Transverse colon (tissue), 4 donors: ENCODE measurements at regions not wholly inside any gene's neighbourhood (a gene's known extent, or its start where the extent isn't known, plus 50 kb on each side); places are given as distances from the start of the nearest gene placed in this dataset.

Experiments
- DNase-seq: peaks from one replicate; pipeline ENCODE4 v3.0.0-alpha.2; 2019
- H3K27ac ChIP-seq, 4 donors: fragments of 200-600 bp; sonication (generic); 2 replicates each; pipeline ENCODE4 v1.5.1; 2016 to 2018; ENCODE audit warnings: inconsistent platforms in 4 of 4
- H3K27me3 ChIP-seq: fragments of 200-600 bp; sonication (generic); 2 replicates; pipeline ENCODE4 v1.5.1; 2017; ENCODE audit warnings: inconsistent platforms
- H3K36me3 ChIP-seq, 4 donors: fragments of 200-600 bp; sonication (generic); 2 replicates each; pipeline ENCODE4 v1.5.1; 2017 to 2019; ENCODE audit warnings: inconsistent platforms in 4 of 4
- H3K4me1 ChIP-seq, 4 donors: fragments of 200-600 bp; sonication (generic); 2 replicates each; pipeline ENCODE4 v1.5.1; 2017 to 2020; ENCODE audit warnings: inconsistent platforms in 4 of 4
- H3K4me3 ChIP-seq, 4 donors: fragments of 200-600 bp; sonication (generic); 1 replicate in 1 of 4; 2 replicates in 3 of 4; pipeline versions ENCODE4 v1.5.1 to v1.6.1; 2017 to 2019; ENCODE audit warnings: inconsistent platforms in 4 of 4
- H3K9me3 ChIP-seq, 2 donors: fragments of 200-600 bp; sonication (generic); 2 replicates each; pipeline ENCODE4 v1.5.1; 2017 to 2019; ENCODE audit warnings: inconsistent platforms in 2 of 2
- EP300 ChIP-seq: sonication (generic); formaldehyde crosslinking; IDR thresholded peaks from one replicate; pipeline ENCODE4 v1.6.1; 2017; ENCODE audit warnings: antibody characterized with exemption, low read depth
- POLR2A ChIP-seq: fragments of 450-650 bp; IDR thresholded peaks from one replicate; pipeline ENCODE4 v1.6.1; 2016; ENCODE audit warnings: antibody characterized with exemption, mild to moderate bottlenecking, moderate library complexity
- POLR2AphosphoS5 ChIP-seq, 3 donors: sonication (generic); formaldehyde crosslinking; IDR thresholded peaks; one replicate each; pipeline ENCODE4 v1.6.1; 2016; ENCODE audit warnings: antibody characterized with exemption in 3 of 3
- WGBS, 2 donors: methylation state at CpG; one replicate each; pipeline ENCODE4 v1.1.5; 2018; ENCODE audit warnings: low coverage in 1 of 2; 5-methylcytosine and 5-hydroxymethylcytosine counted together
- in situ Hi-C, 4 donors: fragments of 200-750 bp; cut with MboI; loops; one replicate each; pipeline versions ENCODE4 v1.15.0 to v1.15.1; 2017; ENCODE audit warnings: low sequenced_read_pairs in 3 of 4, low pct_ligation_motif_present in 1 of 4, low pct_unique_long_range_greater_than_20kb in 1 of 4
- intact Hi-C: fragments of 100-400 bp; cut with DNase I; formaldehyde crosslinking; loops from one replicate; pipeline ENCODE4 v1.15.1; 2023; ENCODE audit warnings: low total_unique reads
- TF ChIP-seq, protein P1 (sequence below), 5 experiments: fragments of 200-600 bp in 3 of 5; fragments of 450-650 bp in 2 of 5; sonication (generic) in 3 of 5; IDR thresholded peaks; 1 replicate in 2 of 5; 2 replicates in 3 of 5; pipeline ENCODE4 v1.5.1; 2016 to 2017; ENCODE audit warnings: antibody characterized with exemption in 5 of 5, inconsistent platforms in 3 of 5, mild to moderate bottlenecking in 2 of 5, moderate library complexity in 1 of 5

GRCh38 chr10:28118985-28119628 is 120.2 kb upstream of the ODAD2 start:
- no peak for DNase-seq
- Histone ChIP-seq H3K9me3 (no peaks in the 10 kb centered on the region), H3K36me3 (peaks cover 0 to 15% (median 0%) of the 10 kb centered on the region in 4 donors), H3K4me3 (no peak overlapping the region), H3K4me1 (peaks cover 0 to 5% (median 0%) of the 10 kb centered on the region in 4 donors), H3K27me3 (no peaks in the 10 kb centered on the region), H3K27ac (no peak overlapping the region)
- WGBS, 2 donors, result 62 to 90% methylated on average over 1 of the region's 1 CpG
- TF ChIP-seq POLR2A (no peak), POLR2AphosphoS5 (IDR thresholded peaks at IDR 0.05) (no peak), EP300 (no peak)
- TF ChIP-seq, protein P1, sequence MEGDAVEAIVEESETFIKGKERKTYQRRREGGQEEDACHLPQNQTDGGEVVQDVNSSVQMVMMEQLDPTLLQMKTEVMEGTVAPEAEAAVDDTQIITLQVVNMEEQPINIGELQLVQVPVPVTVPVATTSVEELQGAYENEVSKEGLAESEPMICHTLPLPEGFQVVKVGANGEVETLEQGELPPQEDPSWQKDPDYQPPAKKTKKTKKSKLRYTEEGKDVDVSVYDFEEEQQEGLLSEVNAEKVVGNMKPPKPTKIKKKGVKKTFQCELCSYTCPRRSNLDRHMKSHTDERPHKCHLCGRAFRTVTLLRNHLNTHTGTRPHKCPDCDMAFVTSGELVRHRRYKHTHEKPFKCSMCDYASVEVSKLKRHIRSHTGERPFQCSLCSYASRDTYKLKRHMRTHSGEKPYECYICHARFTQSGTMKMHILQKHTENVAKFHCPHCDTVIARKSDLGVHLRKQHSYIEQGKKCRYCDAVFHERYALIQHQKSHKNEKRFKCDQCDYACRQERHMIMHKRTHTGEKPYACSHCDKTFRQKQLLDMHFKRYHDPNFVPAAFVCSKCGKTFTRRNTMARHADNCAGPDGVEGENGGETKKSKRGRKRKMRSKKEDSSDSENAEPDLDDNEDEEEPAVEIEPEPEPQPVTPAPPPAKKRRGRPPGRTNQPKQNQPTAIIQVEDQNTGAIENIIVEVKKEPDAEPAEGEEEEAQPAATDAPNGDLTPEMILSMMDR (IDR thresholded peaks at IDR 0.05), result no peak
- in situ Hi-C loops (no loop called here), intact Hi-C loops (no loop called here)

DNA sequence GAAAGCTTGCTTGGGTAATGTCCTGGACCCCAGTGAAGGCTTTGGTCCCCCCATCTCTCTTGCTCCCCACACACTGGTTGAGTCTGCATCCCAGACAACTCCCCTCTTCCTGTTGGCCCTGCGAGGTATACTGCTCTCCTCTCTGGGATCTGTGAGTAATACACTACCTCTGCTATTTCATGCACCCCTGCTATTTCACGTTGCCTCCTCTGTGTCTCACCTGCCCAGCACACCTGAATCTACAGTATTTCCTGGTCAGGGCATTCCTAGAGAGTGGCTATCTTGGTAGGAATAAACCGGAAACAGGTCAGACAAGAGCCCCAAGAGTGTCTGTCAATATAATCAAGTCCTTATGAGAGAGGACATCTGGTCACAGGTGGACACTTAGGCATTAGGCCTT is 114.3 kb upstream of the ODAD2 start:
- no peak for TF ChIP-seq POLR2A
- TF ChIP-seq POLR2AphosphoS5 (IDR thresholded peaks at IDR 0.05), result no peak
- TF ChIP-seq, protein P1 (IDR thresholded peaks at IDR 0.05), result no peak
- no peak overlapping the region for H3K4me3 ChIP-seq
- WGBS, 2 donors, result 62 to 80% methylated on average over 2 to 3 of the region's 3 CpGs
- H3K27me3 ChIP-seq, result no peaks in the 10 kb centered on the region
- H3K4me1 ChIP-seq, result no peaks in the 10 kb centered on the region
- H3K9me3 ChIP-seq, result no peaks in the 10 kb centered on the region
- no peaks in the 10 kb centered on the region for H3K36me3 ChIP-seq
- intact Hi-C loops (no loop called here), in situ Hi-C loops (no loop called here)
- no peak for DNase-seq
- H3K27ac ChIP-seq, result no peak overlapping the region

DNA sequence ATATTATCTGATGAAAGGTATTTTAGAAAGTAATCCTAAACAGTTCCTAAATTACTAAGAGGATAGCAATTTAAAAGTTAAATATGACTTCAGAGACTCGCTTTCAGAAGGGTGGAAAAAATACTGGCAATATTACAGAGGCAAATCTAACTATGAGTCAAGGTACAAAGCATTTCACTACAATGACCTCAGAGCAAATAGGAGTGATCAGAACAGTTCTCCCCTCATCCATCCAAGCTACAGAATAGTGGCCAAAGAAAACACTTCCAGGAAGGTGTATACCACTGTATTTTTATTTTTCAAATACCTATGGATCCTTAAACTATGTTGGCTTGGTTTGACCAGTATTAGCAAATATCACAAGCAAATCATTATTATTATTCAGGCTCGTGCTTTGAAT is 112.8 kb upstream of the ODAD2 start:
- intact Hi-C loops, result no loop called here
- Histone ChIP-seq H3K4me3 (no peak overlapping the region), H3K27ac (no peak overlapping the region), H3K27me3 (no peaks in the 10 kb centered on the region), H3K4me1 (no peaks in the 10 kb centered on the region), H3K9me3 (no peaks in the 10 kb centered on the region), H3K36me3 (no peaks in the 10 kb centered on the region)
- DNase-seq, result no peak
- in situ Hi-C loops, result no loop called here
- TF ChIP-seq EP300 (no peak), POLR2AphosphoS5 (IDR thresholded peaks at IDR 0.05) (no peak), POLR2A (no peak)
- TF ChIP-seq, protein P1 (IDR thresholded peaks at IDR 0.05), result no peak
- WGBS, 2 donors, result 55 to 76% methylated on average over 2 of the region's 2 CpGs

- Histone ChIP-seq H3K27ac (no peak overlapping the region), H3K4me1 (no peaks in the 10 kb centered on the region), H3K9me3 (no peaks in the 10 kb centered on the region), H3K27me3 (no peaks in the 10 kb centered on the region), H3K4me3 (no peak overlapping the region), H3K36me3 (no peaks in the 10 kb centered on the region)
- no peak for DNase-seq
- 79 to 95% methylated on average over 7 to 8 of the region's 8 CpGs for WGBS, 2 donors
- no peak for TF ChIP-seq EP300
- no peak for TF ChIP-seq POLR2AphosphoS5 (IDR thresholded peaks at IDR 0.05)
- TF ChIP-seq, protein P1 (IDR thresholded peaks at IDR 0.05), result no peak
- TF ChIP-seq POLR2A, result no peak
- in situ Hi-C loops, result no loop called here
- intact Hi-C loops, result no loop called here
Observed at GRCh38 chr10:28105561-28105960, 106.7 kb upstream of the ODAD2 start.
